Memory B cell (primary cell): ENCODE measurements at regions not wholly inside any gene's neighbourhood (a gene's known extent, or its start where the extent isn't known, plus 50 kb on each side); places are given as distances from the start of the nearest gene placed in this dataset.

Experiments used
- ATAC-seq: fragments of 150-1000 bp; cut with Tn5 transposase; 2 replicates; pipeline ENCODE4 v1.10.0; 2021; ENCODE audit warnings: low read depth, mild to moderate bottlenecking, moderate library complexity
- DNase-seq, 2 donors: peaks; one replicate each; pipeline ENCODE4 v3.0.0; 2022; ENCODE audit warnings: low spot score in 2 of 2
- H3K27ac Mint-ChIP-seq: one replicate; pipeline ENCODE4 v1.8.0; 2022; ENCODE audit warnings: mild to moderate bottlenecking, moderate library complexity, mixed read lengths
- H3K27me3 Mint-ChIP-seq: one replicate; pipeline ENCODE4 v1.8.0; 2022; ENCODE audit warnings: mixed read lengths
- H3K36me3 Mint-ChIP-seq: one replicate; pipeline ENCODE4 v1.8.0; 2022; ENCODE audit warnings: mild to moderate bottlenecking, mixed read lengths
- H3K4me1 Mint-ChIP-seq: one replicate; pipeline ENCODE4 v1.8.0; 2022; ENCODE audit warnings: mixed read lengths
- H3K4me3 Mint-ChIP-seq: one replicate; pipeline ENCODE4 v1.8.0; 2022; ENCODE audit warnings: mild to moderate bottlenecking, moderate library complexity, mixed read lengths
- H3K9me3 Mint-ChIP-seq: one replicate; pipeline ENCODE4 v1.8.0; 2022; ENCODE audit warnings: mixed read lengths

DNA sequence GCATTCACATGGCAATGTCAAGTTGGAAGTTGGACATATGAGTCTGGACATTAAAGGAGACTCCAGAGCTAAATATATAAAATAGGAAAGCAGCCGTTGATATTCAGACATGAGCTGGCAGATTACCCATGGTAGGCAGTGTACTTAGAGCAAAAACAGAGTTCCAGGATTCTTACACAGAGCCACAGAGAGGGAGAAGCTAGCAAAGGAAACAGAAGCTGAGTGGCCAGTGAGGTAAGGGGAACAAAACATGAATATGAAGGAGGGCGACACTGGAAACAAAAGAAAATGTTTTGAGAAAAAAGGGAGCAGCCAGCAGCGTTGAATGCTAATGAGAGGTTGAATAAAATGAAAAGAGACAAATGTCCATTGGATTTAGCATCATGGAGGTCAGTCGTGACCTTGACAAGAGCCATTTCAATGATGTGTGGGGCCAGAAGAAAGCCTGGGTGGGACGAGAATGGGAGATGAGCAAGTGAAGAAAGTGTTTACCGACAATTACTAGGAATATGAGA is 198.4 kb downstream of the POU4F1 start:
- H3K27ac Mint-ChIP-seq = no peak overlapping the region
- peaks cover 4% of the 10 kb centered on the region for H3K27me3 Mint-ChIP-seq
- no peaks in the 10 kb centered on the region for H3K4me1 Mint-ChIP-seq
- H3K9me3 Mint-ChIP-seq = no peaks in the 10 kb centered on the region
- no peak overlapping the region for H3K4me3 Mint-ChIP-seq
- no peaks in the 10 kb centered on the region for H3K36me3 Mint-ChIP-seq
- DNase-seq (no peak), ATAC-seq (no peak)

DNA sequence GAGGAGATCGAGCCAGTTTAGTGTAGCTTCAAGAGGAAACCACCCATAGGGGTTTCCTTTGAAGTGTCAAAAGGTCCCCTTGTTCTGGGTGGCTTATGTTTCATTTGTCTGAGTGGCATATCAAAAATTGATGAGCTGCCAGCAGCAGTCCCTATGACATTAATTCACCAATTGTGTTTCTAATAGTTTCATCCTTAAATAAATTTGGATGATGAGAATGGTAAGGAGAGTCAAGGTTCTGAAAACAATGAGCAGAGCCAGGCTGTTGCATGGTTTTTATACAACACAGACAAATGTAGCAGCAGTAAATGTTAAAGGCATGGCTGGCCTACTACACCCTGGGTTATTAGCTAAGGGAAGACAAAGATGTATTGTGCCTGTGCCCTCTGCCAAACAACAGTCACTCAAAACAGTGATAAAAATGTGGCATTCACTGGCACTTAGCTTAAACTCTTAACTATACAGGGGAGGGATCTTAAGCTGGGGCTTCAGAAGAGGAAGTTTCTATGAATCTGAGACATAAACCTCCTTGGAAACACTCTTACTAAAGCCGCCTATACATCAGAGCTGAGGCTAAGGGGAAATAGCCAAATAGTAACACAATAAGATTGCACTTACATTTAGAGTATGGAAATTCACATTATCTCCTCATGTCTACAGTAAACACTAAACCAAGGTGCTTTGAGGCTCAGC is 200.5 kb downstream of the POU4F1 start:
- H3K36me3 Mint-ChIP-seq = no peaks in the 10 kb centered on the region
- peaks cover 5% of the 10 kb centered on the region for H3K4me1 Mint-ChIP-seq
- ATAC-seq (no peak), DNase-seq (no peak)
- peaks cover 2% of the 10 kb centered on the region for H3K9me3 Mint-ChIP-seq
- H3K4me3 Mint-ChIP-seq = no peak overlapping the region
- H3K27me3 Mint-ChIP-seq = peaks cover 4% of the 10 kb centered on the region
- H3K27ac Mint-ChIP-seq = no peak overlapping the region

DNA sequence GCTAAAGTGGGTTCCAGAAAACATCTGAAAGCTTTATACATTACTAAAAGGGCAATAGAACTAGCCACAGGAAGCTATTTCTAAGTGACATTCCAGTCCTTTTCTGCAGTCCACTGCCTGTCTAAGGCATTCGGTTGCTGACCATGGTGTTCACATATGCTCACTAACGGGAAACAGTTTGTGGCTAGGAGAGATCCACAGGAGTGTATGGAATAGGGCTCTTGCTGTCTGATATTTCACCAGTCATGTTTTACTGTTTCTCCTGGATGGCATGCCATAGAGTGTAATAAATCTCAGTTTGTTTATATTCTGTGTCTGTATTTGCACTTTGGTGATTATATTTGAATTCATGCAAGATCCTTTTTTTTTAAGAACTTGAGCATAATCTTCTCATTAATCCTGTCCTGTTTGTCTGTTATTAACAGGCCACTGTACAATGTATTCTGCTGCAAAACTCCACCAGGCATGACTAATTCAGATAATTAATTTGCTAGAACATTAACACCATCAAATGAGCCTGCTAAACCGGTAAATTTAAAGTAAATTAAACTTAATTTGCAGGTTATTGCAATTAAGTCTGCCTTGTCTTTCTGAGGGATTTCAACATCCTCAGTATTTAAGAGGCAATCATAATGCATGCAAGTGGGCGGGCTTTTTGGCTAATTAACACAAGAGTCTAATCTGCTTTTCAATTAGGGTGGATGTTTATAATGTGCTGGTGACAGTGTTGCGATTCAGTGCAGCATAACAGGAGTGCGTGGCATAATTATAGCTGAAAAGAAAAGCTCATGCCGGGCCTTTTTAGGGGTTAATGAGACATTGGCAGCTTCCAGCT is 201.3 kb downstream of the POU4F1 start:
- Mint-ChIP-seq H3K9me3 (peaks cover 2% of the 10 kb centered on the region), H3K27ac (no peak overlapping the region), H3K36me3 (no peaks in the 10 kb centered on the region), H3K4me3 (no peak overlapping the region), H3K4me1 (peaks cover 5% of the 10 kb centered on the region), H3K27me3 (peaks cover 4% of the 10 kb centered on the region)
- ATAC-seq (no peak), DNase-seq (no peak)

DNA sequence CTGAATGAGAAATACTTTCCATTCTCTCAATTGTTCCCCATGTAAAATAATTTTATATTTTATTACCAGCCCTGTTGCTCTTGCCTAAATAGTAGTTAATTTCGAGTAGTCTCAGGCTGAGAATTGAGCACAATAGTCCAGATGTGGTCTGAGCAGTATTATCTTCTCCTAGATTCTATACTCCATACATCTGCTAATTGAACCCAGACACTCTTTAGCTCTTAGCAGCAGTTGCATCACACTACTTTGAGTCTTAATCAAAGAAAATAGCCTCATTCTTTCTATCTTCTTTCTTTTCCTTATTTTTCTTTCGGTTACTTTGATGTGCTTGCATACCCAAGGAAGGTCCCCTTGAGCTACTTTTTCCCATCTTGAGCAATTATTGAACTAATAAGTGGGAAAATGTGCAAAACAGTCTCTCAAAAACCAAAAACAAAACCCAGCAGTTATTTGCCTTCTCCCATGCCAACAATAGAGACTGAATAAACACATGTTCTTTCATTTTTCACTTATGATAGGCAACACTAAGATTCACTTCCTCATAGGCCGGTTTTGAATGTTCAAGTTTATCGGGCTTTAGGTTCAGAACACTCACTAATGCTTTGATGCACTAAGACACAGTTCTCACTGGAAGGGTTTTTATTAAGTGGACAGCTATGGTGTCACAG is 204.5 kb downstream of the POU4F1 start:
- H3K27me3 Mint-ChIP-seq = no peaks in the 10 kb centered on the region
- ATAC-seq (peak; percentile 32), DNase-seq (no peak)
- H3K4me3 Mint-ChIP-seq = no peak overlapping the region
- H3K36me3 Mint-ChIP-seq = no peaks in the 10 kb centered on the region
- peaks cover 2% of the 10 kb centered on the region for H3K9me3 Mint-ChIP-seq
- H3K27ac Mint-ChIP-seq = no peak overlapping the region
- H3K4me1 Mint-ChIP-seq = peaks cover 5% of the 10 kb centered on the region

DNA sequence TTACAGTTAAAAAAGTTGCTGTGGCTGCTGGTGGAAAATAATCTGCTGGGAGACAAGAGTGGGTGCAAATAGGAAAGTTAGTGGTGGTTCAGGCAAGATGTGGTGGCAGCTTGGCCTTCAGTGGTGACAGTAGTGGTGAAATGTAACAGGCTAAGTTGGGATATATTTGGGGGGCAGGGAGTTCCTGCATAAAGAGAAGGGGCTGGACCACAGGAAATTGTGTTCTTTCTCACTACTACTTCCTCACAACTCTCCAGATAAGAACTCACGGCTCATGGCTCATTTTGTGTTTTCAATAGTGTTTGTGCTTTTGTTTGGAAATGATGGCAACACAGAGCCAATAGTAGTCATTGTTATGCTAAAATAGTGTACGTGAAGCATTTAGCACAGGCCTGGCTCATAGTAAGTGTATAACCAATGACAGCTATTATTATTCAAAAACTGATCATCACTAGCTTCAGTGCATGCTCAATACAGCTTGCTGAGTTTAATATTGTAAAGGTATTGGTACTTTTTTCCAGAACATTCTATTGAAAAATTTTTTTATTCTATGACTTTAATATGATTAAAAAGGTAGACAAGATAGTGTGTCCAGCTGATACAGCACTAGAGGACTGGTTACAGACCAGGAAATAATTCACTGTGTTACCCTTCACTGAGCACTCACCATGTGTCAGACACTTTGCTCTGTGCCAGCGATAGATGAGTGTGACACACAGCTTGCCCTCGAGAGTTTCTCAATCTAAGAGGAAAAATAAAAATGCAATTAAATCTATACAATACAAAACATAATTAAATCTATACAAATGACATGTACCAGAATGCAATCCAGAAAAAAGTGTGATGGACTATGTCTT is 209.8 kb downstream of the POU4F1 start:
- Mint-ChIP-seq H3K4me3 (no peak overlapping the region), H3K36me3 (no peaks in the 10 kb centered on the region), H3K27ac (no peak overlapping the region), H3K4me1 (no peaks in the 10 kb centered on the region), H3K27me3 (no peaks in the 10 kb centered on the region), H3K9me3 (peaks cover 2% of the 10 kb centered on the region)
- ATAC-seq (no peak), DNase-seq (no peak)

DNA sequence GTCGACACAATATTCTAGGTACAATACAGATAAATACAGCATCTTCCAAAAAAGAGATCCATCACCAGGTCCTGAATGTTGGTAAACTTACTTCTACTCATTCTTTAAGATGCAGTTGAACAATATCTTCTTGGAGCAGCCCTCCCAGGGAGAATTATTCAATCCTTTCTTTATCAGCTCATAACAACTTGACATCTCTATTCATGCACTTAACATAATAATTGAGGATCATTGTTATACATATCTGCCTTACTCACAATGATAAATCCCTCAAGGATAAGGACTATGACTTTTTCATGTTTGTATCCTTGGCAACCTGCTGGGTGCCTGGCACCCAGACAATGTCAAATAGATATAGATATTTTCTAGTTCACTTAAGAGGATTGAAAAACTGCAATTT is 219.5 kb downstream of the POU4F1 start:
- H3K9me3 Mint-ChIP-seq = no peaks in the 10 kb centered on the region
- DNase-seq = no peak
- no peak overlapping the region for H3K4me3 Mint-ChIP-seq
- no peak for ATAC-seq
- no peaks in the 10 kb centered on the region for H3K27me3 Mint-ChIP-seq
- H3K27ac Mint-ChIP-seq = no peak overlapping the region
- H3K4me1 Mint-ChIP-seq = no peaks in the 10 kb centered on the region
- H3K36me3 Mint-ChIP-seq = no peaks in the 10 kb centered on the region

DNA sequence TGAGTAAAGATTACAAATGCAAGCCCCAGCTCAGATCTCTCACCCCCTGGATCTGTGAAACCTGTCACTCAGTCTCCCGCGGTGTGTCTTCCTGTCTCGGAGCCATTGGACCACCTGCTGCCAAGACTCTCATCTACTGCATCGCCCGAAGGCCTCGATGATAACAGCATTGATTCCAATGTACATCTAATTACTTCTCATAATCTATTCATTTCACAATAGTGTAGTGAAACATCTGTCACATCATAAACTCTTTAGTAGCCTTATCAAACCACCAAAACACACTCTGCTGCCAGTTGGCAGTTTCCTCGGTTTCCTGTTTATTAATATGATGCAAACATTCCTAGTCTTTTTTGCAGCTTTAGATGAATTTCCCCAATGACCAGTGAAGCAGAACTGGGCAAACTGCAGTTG is 220.3 kb downstream of the POU4F1 start:
- no peaks in the 10 kb centered on the region for H3K36me3 Mint-ChIP-seq
- ATAC-seq (no peak), DNase-seq (no peak)
- H3K4me1 Mint-ChIP-seq = no peaks in the 10 kb centered on the region
- no peaks in the 10 kb centered on the region for H3K9me3 Mint-ChIP-seq
- no peaks in the 10 kb centered on the region for H3K27me3 Mint-ChIP-seq
- H3K27ac Mint-ChIP-seq = no peak overlapping the region
- H3K4me3 Mint-ChIP-seq = no peak overlapping the region

DNA sequence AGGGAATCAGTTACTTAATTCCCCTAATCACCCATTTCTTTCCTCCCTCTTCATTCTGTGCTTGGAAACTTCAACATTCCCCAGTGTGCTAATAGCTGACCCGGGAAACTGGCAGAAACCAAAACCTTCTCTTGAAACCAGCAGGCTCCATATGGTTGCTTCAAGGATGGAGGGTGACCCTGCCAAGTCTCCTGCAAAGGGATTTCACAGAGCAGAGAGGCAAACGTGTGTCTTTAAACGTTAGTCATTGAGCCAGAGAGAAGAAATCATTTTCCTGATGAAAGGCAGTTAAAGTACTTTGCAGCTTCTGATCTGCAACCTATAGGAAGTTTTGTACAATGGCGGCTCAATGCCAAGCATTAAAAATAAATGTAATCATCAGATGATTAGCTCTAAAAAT is 220.9 kb downstream of the POU4F1 start:
- H3K27ac Mint-ChIP-seq = no peak overlapping the region
- H3K4me3 Mint-ChIP-seq = no peak overlapping the region
- H3K36me3 Mint-ChIP-seq = no peaks in the 10 kb centered on the region
- no peak for ATAC-seq
- no peak for DNase-seq
- H3K4me1 Mint-ChIP-seq = no peaks in the 10 kb centered on the region
- H3K9me3 Mint-ChIP-seq = no peaks in the 10 kb centered on the region
- H3K27me3 Mint-ChIP-seq = no peaks in the 10 kb centered on the region

DNA sequence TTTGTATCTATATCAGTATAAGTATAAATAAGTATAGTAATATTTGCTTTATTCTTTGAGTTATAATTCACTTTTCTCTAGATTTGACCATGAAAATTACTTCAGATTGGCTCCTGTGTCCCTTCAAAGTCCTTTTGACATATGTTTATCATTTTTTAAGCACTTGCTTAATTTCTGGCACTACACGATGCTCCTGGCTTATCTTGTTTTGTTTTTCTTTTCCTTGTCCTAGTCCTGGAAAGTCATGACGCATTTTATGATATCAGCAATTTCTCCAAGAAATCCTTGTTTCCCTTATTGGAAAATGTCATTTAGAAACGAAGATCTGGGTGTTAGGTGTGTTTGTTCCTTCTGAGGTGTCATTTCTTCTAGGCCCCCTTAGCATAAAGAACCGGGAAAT is 226.5 kb downstream of the POU4F1 start:
- no peaks in the 10 kb centered on the region for H3K36me3 Mint-ChIP-seq
- DNase-seq (no peak), ATAC-seq (no peak)
- no peaks in the 10 kb centered on the region for H3K9me3 Mint-ChIP-seq
- no peaks in the 10 kb centered on the region for H3K4me1 Mint-ChIP-seq
- no peak overlapping the region for H3K4me3 Mint-ChIP-seq
- H3K27me3 Mint-ChIP-seq = no peaks in the 10 kb centered on the region
- no peak overlapping the region for H3K27ac Mint-ChIP-seq

DNA sequence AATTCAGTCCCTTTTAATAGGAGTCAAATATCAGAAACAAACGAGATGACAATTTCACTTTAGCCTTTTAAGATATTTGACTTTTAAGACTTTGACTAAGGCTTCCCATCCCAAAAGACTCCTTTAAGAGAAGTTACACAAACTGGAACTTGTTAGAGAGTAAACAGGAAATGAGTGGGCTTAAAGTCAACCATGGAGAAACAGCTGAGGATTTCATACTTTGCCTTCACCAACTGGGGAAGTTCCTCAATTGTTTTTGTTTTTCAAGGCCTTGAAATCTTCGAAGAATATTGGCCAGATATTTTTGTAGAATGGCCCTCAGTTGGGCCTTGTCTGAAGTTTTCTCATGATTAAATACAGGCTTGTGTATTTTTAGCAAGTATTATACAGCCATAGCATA is 227.3 kb downstream of the POU4F1 start:
- H3K4me3 Mint-ChIP-seq = no peak overlapping the region
- no peaks in the 10 kb centered on the region for H3K27me3 Mint-ChIP-seq
- ATAC-seq = no peak

DNA sequence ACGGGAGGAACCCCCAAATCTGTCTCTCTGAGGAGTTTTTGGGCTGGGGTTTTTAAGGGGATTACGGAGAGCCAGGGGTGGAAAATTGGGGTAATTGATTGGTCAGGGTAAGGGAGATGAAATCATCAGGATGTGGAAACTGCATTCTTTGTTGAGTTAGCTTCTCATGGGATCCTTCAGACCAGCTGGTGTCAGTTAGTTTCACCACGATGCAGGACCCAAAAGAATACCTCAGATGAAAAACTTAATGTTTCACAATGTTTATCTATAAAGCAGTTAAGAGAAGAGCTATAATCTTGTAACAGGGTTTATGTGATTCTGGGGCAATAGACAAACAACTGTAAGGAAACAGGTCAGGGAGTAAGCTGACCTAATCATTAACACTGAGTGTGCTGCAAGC is 230.8 kb downstream of the POU4F1 start:
- Mint-ChIP-seq H3K4me1 (no peaks in the 10 kb centered on the region), H3K9me3 (no peaks in the 10 kb centered on the region), H3K4me3 (no peak overlapping the region), H3K36me3 (no peaks in the 10 kb centered on the region), H3K27me3 (no peaks in the 10 kb centered on the region), H3K27ac (no peak overlapping the region)
- ATAC-seq (no peak), DNase-seq (no peak)

More for the DNA sequence above, 227.3 kb downstream of the POU4F1 start:
- no peaks in the 10 kb centered on the region for H3K9me3 Mint-ChIP-seq
- DNase-seq = no peak
- no peaks in the 10 kb centered on the region for H3K36me3 Mint-ChIP-seq
- no peak overlapping the region for H3K27ac Mint-ChIP-seq
- no peaks in the 10 kb centered on the region for H3K4me1 Mint-ChIP-seq

DNA sequence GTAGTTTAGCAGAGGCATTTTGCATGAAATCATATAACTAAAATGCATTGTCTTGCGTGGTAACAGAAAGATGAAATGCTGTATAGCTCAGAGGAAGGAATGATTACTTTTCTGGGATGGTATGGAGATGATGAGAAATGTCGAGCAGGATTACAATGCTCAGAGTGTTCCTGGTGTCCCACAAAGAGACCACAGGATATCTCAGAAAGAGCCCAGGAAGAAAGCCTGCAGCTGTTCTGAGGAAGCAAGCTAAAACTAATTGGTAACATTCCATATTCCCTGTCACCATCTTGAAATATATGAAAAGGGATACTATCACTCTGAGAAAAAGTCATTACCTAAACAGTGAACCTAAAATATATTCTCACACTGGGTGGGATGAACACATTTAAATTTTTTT is 233.1 kb downstream of the POU4F1 start:
- Mint-ChIP-seq H3K27ac (no peak overlapping the region), H3K9me3 (no peaks in the 10 kb centered on the region), H3K36me3 (no peaks in the 10 kb centered on the region), H3K4me3 (no peak overlapping the region), H3K4me1 (no peaks in the 10 kb centered on the region), H3K27me3 (no peaks in the 10 kb centered on the region)
- ATAC-seq (no peak), DNase-seq (no peak)

DNA sequence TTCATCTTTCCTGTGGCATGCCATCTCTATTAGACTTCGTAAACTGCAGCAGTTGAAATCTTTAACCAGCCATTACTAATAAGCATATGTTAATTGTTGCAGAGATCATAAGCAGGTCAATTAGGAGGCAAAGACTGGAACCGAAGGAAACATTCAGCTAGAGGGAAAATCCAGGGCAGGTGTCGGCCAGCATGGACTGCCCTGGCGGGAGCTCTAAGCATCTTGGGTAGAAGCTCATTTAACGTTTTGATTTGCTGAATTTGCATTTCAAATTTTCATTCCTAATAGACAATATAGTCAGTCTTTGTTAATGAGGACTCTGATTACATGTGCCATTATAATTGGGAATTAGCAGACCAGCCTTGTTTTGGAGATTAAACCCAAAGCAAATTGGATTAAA is 238.6 kb downstream of the POU4F1 start:
- no peaks in the 10 kb centered on the region for H3K4me1 Mint-ChIP-seq
- H3K27ac Mint-ChIP-seq = no peak overlapping the region
- no peaks in the 10 kb centered on the region for H3K27me3 Mint-ChIP-seq
- H3K36me3 Mint-ChIP-seq = no peaks in the 10 kb centered on the region
- DNase-seq (no peak), ATAC-seq (no peak)
- H3K4me3 Mint-ChIP-seq = no peak overlapping the region
- H3K9me3 Mint-ChIP-seq = no peaks in the 10 kb centered on the region
